Activated CD4-positive, alpha-beta T cell treated with anti-CD3 and anti-CD28 coated beads, Interleukin-2, Interleukin-6, amounts not matched to agents 100 ng/mL and 50 ng/mL, durations not matched to agents 16 hours and 8 hours (primary cell): ENCODE measurements at regions not wholly inside any gene's neighbourhood (a gene's known extent, or its start where the extent isn't known, plus 50 kb on each side); places are given as distances from the start of the nearest gene placed in this dataset.

Experiments used
- DNase-seq: peaks from one replicate; pipeline ENCODE4 v3.0.0-alpha.2; 2020

DNA sequence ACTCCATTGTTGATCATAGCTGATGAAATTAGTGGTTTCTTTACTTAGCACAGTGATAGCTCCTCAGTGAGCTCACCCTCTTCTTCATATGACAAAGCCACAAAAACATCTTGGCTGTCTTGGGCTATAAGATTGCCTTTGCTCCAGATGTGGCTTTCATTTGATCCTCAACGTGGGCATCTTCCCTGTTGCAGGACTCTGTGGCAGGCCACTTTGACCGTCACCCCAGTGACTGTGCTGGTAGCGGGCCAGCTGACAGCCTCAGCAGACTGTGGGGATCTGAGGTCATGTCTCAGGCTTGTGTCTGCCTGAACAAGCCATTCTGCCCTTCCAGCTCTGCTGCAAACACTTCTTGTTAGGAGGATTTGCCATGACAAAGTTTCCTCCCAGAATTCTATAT is 422.2 kb downstream of the NR2F1-AS1 start:
- no peak for DNase-seq

DNA sequence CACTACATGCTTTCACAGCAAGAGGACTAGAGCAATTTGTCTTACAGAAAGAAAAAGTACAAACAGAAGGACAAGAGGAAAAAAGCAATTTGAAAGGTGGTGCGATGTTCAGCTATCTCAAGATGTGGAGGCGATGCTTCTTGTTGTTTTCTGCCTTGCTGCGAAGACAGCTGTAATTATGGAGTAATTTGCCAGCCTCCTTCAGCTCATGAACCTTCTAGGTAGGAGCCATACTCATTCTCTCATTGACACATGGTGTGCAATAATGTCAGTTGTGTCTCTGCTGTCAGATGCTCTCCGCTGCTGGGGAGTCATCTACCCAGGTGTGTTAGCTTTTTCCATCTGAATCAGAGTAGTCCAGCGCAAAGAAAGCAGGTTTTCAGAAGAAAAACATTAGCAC is 424.5 kb downstream of the NR2F1-AS1 start:
- DNase-seq: no peak

DNA sequence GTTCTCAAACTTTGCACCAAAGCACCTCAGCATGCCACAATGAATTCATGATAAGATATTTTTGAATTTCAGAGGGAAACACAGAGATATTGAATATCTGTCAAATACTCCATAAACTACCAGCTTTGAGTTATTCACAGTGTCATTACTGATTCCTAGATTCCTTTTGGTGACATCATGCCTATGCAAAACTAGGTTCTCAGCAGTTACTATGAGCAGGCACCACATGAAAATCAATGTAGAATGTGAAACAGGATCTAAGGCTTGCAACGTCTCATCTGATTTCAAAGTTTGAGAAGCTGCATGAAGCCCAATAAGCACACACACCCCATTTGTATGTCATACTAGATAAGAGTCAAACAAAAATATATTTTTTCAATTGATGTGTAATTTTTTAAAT is 426.5 kb downstream of the NR2F1-AS1 start:
- DNase-seq: no peak

DNA sequence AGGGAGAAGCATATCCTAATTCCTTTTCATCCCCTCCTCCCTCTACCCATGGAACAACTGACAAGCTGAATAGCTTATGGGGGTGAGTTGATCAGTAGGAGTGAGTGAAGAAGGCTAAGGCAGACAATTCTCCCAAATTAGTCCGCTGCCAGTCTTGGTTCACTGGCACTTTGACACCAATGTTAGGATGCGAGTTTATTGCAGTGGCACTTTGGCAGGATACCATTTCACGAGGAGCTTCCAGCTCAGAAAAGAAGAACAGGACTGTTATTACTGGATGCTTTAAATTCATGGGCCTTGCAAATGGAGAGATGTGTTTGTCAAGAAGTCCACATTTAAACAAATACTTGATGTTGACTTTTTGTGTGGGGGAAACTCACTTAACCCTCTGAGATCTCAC is 427.6 kb downstream of the NR2F1-AS1 start:
- DNase-seq: no peak

DNA sequence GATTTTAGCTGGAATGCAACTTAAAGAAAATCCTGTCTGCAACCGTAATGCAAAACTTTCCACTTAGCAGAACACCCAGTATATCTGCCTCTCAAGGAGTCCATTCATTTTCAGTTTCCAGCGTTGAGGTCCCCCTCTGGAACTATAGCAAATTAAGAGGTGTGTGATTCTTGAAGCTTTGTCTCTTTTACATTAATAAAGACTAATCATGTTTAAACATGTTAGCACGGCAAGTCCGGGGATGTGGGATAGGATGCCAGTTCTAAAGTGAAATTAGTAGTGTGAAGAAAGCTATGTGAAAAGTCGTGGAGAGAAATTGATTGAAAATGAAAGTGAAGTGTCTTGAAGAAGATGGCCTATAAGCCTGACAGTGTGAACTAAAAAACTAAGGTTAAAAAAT is 429.1 kb downstream of the NR2F1-AS1 start:
- no peak for DNase-seq

DNA sequence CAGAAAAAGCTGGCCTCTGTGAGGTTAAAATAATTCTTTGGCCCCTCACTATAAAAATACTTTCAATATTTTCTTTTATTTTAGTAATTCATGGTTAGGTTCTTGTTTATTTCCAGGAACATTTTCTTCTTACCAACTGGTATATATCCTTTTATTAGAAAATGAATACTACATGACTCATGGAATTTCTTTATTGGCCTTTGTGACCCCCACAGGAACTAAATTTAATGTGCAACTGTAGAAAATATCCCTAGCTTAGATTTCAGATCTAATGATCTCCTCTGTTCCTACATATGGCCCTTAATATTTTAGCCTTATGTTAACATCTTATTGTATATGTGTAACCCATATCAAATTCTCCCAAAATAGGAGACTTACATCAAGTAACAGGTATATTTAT is 429.9 kb downstream of the NR2F1-AS1 start:
- DNase-seq: no peak

DNA sequence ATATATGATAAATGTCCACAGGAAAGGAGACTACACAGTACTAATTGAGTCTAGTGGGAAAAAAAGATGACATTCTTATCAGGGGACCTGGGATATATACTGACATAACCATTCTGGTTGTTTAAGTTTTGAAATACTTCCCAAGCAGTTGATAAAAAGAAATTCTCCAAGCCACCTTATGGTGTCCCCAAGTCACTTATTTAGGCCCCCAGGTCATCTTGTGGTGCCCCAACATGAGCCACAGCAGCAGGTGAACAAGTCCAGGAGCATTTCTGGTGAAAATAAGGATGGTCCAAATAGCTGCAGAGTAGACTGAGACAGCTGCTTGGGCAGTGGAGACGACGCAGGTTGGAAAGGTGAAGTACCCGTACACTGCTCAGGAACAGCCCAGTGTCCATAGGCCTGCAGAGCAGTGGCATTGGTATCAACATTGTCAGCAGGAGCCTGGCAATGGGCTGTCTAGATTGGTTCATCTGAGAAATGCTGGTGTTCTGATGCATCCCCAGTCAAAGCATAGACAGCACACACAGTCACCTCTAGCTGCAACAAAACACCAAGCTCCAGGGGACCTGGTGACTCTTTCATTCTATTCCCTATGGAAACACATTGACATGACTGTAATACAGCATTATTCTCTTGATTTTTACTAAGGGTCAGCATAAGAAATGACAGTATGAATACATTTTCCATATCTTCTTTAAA is 430.6 kb downstream of the NR2F1-AS1 start:
- DNase-seq: no peak

DNA sequence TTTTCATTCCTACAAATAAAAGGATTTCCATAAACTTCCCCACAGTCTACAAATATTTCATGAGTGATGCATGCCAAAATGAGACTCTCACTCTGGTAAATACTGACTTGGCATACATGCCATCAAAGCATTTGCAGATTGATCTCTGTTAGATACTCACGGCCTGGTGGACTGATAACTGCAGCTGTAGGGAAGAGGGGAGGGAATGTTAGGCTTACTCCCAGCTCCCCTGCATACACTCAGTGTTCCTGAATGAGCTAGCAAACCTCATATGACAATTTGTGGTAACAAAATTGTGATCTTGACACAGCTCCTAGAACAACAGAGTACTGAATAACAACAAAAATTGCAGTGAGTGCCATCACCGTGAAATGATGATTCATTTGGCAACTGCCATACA is 435.3 kb downstream of the NR2F1-AS1 start:
- no peak for DNase-seq

DNA sequence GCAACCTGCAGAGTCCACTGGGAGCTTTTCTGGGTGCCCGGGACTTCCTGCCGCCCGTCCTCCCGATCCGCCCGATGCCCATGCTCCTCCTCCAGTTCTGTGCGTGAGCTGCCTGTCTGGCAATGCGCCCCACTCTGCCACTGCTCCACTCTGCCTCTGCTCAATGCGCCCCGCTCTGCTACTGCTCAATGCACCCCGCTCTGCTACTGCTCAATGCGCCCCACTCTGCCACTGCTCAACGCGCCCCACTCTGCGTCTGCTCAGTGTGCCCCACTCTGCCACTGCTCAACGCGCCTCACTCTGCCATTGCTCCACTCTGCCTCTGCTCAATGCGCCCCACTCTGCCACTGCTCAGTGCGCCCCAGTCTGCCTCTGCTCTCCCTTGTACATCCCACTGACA is 436.0 kb downstream of the NR2F1-AS1 start:
- no peak for DNase-seq

DNA sequence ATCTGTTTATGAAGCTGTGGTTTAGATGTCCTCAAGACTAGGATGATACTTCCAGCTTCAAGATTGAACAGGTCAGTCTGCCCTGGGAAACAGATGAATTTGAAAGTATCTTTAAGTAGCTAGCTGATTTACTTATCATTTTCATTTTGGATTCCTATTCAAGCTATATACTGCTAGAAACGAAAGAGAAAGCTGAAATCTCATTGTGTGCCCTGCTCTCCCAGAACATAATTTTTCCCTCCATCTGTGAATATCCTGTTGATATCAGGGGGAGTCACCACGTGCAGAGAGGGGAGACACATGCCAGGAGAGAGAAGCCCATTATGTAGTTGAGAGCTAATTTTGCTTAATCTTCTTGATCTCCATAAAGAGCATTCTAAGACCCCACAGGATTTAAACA is 439.1 kb downstream of the NR2F1-AS1 start:
- DNase-seq: no peak

DNA sequence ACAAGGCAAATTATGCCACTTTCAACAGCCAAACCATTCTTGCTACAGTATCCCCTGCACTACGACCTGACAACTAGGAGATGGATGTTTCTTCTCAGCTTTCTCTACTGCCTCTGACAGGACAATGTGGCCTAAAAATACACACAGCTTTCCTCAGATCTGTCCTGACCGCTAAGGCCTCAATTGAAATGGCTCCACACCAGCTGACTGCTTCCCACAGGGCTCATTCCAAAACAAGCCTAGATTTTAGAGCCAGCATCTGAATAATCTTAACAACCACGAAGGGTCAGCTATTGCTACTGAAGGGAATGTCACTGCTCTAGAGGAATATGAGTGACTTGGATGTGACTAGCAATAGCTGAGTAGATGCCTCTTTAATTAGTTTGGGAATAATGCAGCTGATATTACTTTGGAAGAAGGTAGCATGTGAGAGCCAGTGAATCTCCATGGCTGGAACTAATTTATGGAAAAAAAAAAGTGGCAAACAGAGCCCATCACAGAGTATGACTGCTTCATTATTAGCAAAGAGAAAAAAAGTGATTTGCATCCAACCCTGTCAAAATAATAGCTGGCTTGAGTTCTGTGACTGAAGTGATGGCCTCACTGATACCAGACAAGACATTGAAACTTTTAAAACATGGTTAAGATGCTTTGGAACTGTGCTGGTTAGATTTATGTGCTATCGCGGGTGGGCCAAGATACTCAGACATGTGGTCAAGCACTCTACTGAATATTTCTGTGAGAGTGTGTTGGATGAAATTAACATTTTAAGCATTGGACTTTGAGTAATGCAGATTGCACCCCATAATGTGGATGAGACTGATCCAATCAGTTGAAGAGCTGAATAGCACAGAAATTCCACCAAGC is 450.2 kb downstream of the NR2F1-AS1 start:
- no peak for DNase-seq

DNA sequence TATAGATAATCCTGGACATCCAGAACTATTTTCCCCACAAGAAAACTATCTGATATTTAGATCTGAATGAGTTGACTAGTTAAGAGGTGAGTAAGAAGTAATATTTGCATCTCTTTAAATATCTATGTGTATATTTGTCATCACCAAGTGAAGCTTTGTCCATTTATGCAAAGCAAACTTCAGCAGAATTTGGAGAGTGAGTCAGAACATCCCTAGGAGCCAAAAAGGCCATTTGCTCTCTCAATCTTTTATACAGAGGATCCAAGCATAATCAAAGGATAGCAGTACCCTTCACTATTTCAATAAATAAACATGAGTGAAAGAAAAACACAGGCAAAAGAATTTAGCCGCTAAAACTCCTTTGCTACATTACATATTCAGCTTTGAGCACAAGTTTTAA is 454.4 kb downstream of the NR2F1-AS1 start:
- DNase-seq: no peak

DNA sequence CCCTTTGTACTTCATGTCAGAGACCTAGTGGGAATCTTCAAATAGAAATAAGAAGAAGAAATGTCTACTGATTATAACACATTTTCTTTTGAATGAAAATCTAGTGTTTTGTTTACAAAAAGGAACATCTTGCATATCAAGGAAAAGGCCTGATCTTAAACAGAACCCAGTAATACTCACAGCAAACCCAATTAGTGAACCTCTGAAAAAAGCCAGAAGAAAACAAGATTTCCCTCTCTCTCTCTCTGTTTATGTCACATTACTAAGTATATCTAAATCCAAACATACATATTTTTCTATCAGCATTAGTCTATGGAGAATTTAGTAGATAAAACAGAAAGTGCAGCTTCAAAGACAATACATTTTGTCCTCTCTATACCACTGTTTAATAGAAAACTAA is 457.9 kb downstream of the NR2F1-AS1 start:
- DNase-seq: no peak

DNA sequence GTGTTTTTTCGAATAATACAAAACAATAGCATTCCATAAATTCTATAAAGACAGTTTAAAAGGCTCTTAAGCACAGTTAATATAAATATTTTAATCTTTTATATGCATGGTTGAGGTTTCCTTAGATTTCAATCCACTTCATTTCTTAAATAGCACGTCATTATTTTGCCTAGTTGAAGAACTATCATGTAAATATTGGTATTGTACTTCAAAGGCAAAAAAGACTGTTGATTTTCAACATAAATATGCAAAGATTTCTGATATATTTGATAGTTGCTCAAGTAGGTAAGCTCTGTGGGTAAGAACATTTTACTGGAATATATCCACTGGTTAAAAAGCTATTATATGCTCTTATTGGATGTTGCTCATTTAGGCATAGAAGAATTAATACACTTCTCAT is 458.6 kb downstream of the NR2F1-AS1 start:
- DNase-seq: no peak

DNA sequence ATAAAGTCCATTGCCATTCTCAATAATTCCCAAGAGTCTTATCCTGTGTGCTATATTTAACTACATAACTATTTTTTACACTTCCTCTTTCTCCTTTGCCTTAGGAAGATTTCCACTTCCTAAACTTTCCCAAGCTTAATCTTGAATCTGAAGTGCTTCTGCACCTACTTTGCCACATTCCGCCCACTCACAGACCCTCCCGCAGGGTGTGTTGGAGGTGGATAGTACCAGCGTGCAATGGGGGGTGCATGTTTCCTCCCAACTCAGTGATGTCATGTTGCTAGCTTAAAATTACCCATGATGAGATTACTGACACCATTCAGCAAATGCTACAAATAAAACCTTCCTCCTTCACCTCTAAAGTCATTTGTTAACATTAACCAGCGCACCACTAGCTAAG is 460.2 kb downstream of the NR2F1-AS1 start:
- DNase-seq: no peak

DNA sequence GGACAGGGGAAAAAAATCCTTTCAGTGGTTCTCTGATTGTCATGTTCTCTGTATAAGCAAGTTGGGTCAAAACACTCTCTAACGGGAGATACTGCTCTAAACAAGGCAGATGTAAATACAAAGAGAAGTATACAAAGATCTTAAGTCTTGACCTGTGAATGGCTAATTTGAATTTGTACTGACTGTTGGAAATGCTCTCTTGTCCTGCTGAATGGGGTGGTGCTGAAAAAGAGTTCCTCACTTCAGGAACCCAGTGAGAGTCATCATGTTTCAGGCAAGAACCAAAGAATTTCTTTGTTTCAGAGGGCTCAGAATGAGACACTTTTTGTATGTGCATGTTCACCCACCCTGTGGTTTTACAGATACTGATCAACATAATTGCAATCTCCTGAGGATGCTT is 461.0 kb downstream of the NR2F1-AS1 start:
- DNase-seq: no peak

DNA sequence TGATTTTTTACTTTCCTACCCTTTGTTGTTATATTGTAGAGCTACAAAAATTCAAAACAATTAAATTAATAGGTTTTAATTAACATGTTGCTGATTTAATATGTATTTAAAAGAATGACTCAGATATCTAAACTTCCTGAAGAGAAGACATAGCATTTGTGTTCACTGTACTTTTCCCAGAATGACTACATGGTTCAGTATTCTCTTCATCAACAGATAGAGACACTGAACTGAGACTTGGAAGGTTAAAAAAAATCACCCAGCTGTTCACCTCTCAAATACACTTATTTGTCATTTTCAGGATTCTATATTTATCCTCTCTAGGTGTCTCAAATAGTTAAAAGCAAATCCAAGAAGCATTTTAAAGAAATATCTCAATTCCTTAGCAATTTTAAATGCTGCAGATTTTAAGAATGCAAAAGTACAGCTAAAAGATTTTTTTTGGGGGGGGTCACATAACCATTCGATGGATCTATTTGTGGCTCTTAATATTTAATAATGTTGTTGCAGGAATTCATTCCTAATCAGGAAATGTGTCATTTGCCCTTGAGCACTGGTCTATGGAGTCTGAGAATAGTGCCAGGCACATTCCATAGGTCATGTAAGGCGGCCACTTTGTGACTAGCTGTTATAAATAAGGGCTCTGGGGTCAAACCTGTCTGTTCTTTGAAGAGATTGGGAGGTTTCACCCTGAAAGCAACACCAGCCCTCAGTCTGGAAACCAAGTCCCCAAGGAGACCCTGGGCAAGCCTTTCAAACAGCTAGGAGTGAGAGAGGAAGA is 463.1 kb downstream of the NR2F1-AS1 start:
- DNase-seq: no peak

DNA sequence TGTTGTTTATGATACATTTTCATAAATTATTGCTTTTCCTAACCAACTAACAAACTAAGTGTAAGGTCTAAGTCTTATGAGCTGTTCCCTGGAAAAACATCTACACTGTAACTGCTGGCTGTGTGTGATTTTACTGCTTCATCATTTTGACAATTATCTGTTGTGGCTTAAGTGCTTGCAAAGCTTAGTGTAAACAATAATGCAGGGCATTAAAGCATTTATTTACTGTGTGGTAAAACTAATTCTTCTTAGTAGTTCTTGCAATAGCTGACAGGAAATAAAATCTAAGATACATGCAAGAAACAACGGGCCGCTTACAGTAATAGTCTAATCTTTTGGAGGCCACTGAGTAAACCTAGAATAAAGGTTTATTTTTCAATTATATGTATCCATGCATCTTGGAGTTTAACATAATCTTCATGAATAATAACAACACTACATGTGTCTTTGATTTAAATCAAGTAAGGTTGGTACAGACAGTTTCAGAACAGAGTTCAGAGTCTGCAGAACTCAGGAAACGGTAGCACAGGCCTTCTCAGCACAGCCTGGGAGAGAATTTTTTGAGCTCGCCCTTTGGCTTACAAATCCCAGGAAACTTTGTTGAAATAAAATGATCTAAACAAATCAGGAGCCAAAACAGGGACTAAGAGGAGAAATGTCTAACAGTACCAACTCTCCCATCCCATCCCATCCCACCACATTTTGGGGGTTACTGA is 473.1 kb downstream of the NR2F1-AS1 start:
- no peak for DNase-seq

DNA sequence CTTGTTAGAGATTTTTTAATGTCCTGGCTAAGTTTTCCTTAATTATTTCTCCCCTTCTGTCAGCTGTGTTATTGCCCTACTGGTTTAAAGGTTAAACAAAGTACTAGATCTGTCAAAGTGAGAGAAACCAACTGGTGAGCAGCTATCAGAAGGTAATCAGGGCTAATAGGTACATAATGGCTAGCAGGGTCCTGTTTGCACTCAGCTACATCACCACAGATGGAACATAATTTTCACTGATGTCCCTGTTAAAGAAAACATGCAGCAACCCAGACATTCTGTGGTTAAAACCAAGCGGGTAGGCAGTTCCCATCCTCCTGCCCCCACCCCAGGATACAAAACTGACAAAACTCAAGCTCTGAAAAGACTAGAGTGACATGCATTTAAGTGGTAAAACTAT is 473.9 kb downstream of the NR2F1-AS1 start:
- DNase-seq: no peak

DNA sequence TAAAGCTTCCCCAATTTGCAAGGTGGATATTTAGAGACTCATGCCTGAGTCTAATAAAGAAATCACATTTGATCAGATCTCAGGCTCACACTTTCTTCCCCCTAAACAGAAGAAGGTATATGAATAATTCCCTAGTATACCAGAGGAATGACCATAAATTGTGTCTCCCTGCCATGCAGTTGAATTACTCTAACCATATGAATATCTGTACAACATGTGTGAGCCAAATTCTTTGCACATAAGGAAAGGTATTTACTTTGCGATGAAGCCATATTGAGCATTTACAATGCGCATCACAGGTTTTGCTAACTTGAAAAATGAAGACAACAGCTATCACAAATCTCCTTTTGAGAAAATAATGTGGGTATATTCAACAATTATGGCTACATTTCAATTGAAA is 479.4 kb downstream of the NR2F1-AS1 start:
- DNase-seq: no peak

DNA sequence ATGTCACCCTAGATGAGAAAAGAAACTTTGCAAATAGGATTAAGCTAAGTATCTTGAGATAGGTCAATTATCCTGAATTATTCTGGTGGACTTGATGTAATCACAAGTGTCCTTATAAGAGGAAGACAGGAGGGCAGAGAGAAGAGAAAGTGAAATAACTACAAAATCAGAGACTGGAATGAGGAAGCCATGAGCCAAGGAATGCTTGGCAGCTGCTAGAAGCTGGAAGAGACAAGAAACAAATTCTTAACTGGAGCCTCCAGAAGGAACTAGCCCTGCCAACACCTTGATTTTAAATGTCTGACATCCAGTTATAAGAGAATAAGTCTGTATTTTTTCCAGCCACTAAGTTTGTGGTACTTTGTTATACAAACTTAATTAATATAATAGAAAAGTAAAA is 480.0 kb downstream of the NR2F1-AS1 start:
- no peak for DNase-seq

DNA sequence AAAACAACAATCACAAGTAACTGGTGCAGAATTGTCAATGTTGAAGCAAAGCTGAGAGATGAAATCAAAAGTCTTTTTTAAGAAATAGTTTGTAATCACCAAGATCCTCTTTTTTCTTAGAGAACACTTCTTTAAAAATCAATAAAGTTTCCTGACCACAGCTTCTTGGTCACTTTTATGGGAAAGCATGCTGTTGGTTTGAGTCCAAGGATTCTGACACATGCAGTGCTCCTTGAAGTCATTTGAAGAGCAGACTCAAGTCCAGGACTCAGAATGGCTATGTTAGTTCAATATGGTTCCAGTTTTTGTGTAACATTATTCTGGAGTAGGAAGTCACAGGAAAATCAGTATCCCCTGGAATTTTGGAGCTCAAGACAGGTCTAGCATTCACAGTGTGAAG is 480.6 kb downstream of the NR2F1-AS1 start:
- no peak for DNase-seq

DNA sequence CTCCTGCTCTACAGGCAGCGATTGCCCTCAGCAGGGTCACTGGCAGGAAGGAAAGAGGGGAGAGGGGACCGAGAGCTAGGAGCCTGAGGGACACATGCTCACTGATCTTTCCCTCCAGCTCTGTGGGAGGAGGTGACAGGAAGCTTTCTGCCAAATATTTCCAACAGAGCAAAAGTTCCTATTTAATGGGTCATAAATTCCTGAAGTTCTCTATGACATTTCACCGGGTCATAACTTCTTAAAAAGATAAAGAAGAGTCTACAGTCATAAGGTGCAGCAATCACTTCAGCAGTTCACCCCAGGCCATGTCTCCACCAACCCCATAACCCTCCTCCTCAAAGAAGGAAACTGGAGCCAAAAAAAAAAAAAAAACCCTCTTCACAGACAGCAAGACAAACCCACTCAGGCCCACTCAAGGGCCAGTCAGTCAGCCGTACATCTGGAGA is 481.1 kb downstream of the NR2F1-AS1 start:
- DNase-seq: no peak
